Astrocyte of the spinal cord (primary cell): ENCODE measurements at regions not wholly inside any gene's neighbourhood (a gene's known extent, or its start where the extent isn't known, plus 50 kb on each side); places are given as distances from the start of the nearest gene placed in this dataset.

Source experiments
- DNase-seq: peaks from one replicate; pipeline ENCODE4 v3.0.0; 2011; ENCODE audit warnings: low read depth, low spot score
- H3K4me3 ChIP-seq: 2 replicates; pipeline ENCODE4 v1.5.1; 2011; ENCODE audit warnings: low read depth, mild to moderate bottlenecking, low read length, moderate library complexity
- CTCF ChIP-seq: IDR thresholded peaks from 2 replicates; pipeline ENCODE4 v1.5.1; 2012; ENCODE audit warnings: low read depth, mild to moderate bottlenecking, low read length, inconsistent platforms
- in situ Hi-C: cut with HindIII; loops from 2 replicates; pipeline ENCODE4 v1.10.0; 2017; ENCODE audit warnings: low sequenced_read_pairs

GRCh38 chr18:41458376-41458775 is 496.7 kb upstream of the PIK3C3 start:
- no peak for TF ChIP-seq CTCF
- no peak for DNase-seq
- in situ Hi-C loops, result no loop called here
- H3K4me3 ChIP-seq, result no peak overlapping the region

DNA sequence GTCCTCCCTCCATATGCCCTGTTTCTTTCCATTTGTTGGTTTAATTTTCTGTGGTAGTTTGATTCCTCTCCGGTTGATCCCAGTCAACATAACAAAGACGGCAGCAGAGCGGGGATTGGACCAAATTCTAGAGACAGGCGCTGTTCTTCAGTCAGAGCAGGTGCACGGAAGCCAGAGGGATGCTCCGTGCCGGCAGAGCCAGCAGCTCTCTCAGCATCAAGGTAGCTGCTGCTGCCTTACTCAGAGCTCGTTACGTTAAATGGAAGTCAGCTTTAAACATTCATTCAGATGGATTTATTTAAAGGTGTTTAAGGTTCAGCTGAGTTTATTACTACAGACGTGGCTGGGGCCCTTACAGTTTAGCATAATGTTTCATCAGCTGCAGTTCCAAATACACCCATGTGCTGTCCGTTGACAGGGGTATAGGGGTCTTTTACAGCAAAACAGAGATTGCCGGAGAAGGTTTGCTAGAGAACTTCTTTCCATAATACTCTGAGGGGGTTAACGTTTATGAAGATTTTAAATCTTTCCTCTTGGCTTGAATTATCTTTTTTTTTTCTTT is 497.2 kb upstream of the PIK3C3 start:
- no peak overlapping the region for H3K4me3 ChIP-seq
- no peak for TF ChIP-seq CTCF
- in situ Hi-C loops, result no loop called here
- no peak for DNase-seq

DNA sequence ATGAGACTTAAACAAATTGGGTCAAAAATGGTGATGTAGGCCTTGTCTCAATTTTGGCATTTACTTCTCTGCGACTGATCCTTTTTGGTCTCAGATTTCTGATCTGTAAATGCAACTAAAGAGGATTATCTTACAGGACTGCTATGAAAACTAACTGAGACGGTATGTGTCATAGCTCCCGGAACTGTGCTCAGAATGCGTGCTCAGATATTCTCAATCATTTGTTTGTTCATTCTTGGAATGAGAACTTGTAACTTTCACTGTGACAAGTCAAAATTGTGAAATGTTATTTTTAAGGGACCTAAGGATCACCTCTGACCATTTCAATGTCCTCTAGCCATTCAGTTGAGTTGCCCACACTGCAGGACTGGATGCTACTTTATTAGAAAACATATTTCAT is 498.2 kb upstream of the PIK3C3 start:
- in situ Hi-C loops, result no loop called here
- no peak for TF ChIP-seq CTCF
- DNase-seq, result no peak
- no peak overlapping the region for H3K4me3 ChIP-seq

- no peak for TF ChIP-seq CTCF
- in situ Hi-C loops, result no loop called here
- DNase-seq, result no peak
- H3K4me3 ChIP-seq, result no peak overlapping the region
Measured at GRCh38 chr18:41449612-41450011, 505.4 kb upstream of the PIK3C3 start.

- H3K4me3 ChIP-seq, result no peak overlapping the region
- in situ Hi-C loops, result no loop called here
- no peak for DNase-seq
- no peak for TF ChIP-seq CTCF
Measured at GRCh38 chr18:41444943-41445342, 510.1 kb upstream of the PIK3C3 start.

DNA sequence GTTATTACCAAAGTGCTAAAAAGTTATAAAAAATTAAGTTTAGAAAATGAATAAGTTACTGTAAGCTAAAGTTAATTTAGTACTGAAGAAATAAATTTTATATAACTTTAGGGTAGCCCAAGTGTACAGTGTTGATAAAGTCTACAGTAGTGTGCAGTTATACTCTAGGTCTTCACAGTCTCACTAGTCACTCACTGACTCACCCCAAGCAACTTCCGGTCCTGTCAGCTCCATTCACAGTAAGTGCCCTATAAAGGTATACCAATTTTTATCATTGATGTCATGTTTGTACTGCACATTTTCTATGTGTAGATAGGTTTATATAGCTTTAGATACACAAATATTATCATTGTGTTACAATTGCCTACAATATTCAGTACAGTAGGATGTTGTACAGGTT is 518.3 kb upstream of the PIK3C3 start:
- in situ Hi-C loops, result no loop called here
- H3K4me3 ChIP-seq, result no peak overlapping the region
- TF ChIP-seq CTCF, result no peak
- DNase-seq, result no peak

GRCh38 chr18:41418598-41418997 is 536.4 kb upstream of the PIK3C3 start:
- no peak for TF ChIP-seq CTCF

More at GRCh38 chr18:41418598-41418997, 536.4 kb upstream of the PIK3C3 start:
- in situ Hi-C loops, result no loop called here
- H3K4me3 ChIP-seq, result no peak overlapping the region
- DNase-seq, result no peak
